ENCODE measurements at regions not wholly inside any gene's neighbourhood (a gene's known extent, or its start where the extent isn't known, plus 50 kb on each side); places are given as distances from the start of the nearest gene placed in this dataset.
"Not testable (repeated sequence)": the region's sequence is repeated elsewhere in the genome, so short reads cannot be mapped to it uniquely, and the experiment has no call there.

DNA sequence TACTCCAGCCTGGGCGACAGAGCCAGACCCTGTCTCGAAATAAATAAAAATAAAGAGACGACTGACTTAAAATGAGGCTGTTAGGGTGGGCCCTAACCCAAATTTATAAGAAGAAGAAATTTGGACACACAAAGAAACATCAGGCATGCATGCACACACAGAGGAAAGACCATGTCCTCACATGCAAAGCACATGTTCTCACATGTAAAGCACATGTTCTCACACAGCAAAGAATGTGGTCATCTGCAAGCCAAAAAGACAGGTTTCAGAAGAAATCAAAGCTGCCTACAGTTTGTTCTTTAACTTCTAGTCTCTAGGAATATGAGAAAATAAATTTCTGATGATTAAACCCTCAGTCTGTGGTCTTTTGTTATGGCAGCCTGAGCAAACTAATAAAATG, 132.3 kb upstream of the CRIM1 start:
- no peak for DNase-seq

DNA sequence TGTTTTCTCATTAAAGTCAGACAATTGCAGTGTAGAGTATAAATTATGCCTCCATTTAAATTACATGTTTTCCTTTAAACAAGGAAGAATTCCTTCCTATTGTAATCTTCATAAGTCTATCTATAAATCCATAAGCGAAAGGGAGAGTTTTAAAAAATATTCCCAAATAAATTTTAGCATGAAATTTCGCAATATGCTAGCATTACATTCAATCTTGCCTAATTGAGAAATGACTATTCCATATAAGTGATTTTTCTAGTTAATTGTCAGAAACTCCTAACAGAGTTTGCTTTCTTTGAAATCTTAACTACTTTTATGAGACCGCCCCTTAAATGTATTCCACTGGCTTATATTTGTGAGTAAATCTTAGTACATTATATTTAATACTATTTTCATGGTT, 133.1 kb upstream of the CRIM1 start:
- no peak for DNase-seq

DNA sequence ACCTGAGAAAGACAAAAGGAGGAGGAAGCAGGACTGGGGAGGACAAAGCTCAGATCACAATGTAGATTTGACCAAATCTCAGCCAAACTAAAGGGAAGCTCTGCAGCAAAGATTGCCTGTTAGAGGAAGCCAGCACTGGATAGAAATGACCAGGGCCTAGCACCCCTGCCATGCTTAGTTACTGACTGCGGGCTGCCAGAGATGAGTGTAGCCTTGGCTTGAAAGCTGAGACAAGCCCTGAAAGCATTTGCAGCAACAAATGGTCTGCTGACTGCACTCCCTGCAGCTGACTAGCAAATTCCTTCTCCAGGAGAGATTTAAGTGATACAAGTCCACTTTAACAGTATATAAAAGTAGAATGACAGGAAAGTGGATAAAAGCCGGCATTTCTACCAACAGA, 140.9 kb upstream of the CRIM1 start:
- no peak for DNase-seq

GRCh38 chr2:36203366-36203765, 152.2 kb upstream of the CRIM1 start:
- no peak for DNase-seq

DNA sequence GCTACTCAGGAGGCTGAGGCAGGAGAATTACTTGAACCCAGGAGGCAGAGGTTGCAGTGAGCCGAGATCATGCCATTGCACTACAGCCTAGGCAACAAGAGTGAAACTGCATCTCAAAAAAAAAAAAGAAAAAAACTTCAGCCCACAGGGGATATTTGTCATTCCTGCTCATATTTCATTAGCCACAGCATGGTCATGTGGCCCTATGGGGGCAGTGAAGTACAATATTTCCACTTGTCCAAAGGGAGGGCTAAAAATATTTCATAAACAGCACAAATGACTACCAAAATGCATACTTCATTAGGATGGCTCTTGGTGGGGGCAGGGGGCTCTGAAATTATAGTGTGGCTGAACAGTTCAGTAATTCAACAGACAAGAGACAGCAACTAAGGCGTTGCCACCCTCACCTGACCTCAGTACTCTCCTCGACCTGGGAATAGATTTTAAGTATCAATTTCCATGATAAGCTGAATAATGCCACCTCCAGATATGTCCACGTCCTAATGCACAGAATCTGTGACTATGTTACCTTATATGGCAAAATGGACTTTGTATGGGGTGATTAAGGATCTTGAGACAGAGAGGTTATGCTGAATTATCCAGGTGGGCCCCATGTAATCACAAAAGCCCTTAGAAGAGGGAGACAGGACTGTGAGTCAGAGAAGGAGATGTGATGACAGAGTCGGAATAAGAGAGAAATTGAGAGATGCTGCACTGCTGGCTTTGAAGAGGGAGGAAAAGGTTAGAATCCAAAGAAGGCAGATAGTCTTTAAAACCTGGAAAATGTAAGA, 158.2 kb upstream of the CRIM1 start:
- DNase-seq: no peak

- DNase-seq: no peak
Observed at GRCh38 chr2:36193680-36194079, 161.9 kb upstream of the CRIM1 start.

- DNase-seq: no peak
Observed at GRCh38 chr2:36192983-36193382, 162.6 kb upstream of the CRIM1 start.

GRCh38 chr2:36190097-36190496, 165.5 kb upstream of the CRIM1 start:
- DNase-seq: no peak

DNA sequence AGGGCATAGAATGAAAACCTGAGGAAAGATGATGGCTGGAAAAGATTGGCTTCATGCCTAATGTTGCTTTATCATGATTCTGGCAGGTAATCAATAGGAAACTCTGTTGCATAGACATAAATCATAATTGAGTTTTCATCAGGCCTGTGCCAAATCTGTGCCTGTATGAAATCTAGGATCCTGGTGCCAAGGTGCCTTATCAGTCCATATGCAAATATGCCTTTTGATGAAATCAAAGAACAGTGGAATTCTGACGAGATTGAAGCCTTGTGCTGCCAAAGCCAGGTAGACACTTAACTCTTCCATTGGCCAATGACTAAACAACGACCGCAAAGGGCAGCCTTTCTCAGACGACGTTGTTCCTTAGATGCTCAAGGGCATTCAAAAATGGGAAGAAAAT, 170.0 kb upstream of the CRIM1 start:
- DNase-seq: no peak

DNA sequence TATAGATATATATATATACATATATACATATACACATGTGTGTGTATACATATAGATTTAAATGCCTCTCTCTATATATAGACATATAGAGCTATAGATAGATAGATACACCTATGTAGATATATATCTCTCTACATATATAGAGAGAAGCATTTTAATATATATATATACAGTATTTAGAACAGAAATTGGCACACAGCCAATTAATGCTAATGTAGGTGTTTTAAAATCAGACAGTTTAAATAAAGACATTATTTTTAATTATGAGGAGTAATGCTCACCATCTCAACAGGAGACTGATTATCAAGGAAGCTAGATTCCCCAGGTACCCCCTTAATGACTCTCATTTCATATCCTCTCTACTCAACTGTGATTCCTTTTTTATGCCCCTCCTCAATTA, 170.7 kb upstream of the CRIM1 start:
- DNase-seq: no peak

GRCh38 chr2:36180789-36181482, 174.6 kb upstream of the CRIM1 start:
- not testable (repeated sequence) for DNase-seq

DNA sequence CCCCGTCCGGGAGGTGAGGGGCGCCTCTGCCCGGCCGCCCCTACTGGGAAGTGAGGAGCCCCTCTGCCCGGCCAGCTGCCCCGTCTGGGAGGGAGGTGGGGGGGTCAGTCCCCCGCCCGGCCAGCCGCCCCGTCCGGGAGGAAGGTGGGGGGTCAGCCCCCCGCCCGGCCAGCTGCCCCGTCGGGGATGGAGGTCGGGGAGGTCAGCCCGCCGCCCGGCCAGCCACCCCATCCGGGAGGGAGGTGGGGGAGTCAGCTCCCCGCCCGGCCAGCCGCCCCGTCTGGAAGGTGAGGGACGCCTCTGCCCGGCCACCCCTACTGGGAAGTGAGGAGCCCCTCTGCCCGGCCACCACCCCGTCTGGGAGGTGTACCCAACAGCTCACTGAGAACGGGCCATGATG, 175.3 kb upstream of the CRIM1 start:
- not testable (repeated sequence) for DNase-seq

DNA sequence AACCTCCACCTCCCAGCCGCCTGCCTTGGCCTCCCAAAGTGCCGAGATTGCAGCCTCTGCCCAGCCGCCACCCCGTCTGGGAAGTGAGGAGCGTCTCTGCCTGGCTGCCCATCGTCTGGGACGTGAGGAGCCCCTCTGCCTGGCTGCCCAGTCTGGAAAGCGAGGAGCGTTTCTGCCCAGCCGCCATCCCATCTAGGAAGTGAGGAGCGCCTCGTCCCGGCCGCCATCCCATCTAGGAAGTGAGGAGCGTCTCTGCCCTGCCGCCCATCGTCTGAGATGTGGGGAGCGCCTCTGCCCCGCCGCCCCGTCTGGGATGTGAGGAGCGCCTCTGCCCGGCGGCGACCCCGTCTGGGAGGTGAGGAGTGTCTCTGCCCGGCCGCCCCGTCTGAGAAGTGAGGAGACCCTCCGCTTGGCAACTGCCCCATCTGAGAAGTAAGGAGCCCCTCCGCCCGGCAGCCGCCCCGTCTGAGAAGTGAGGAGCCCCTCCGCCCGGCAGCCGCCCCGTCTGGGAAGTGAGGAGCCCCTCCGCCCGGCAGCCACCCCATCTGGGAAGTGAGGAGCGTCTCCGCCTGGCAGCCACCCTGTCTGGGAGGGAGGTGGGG, 175.8 kb upstream of the CRIM1 start:
- DNase-seq: not testable (repeated sequence)

- no peak for DNase-seq
Observed at GRCh38 chr2:36178384-36178783, 177.2 kb upstream of the CRIM1 start.

- DNase-seq: no peak
Observed at GRCh38 chr2:36177282-36177681, 178.3 kb upstream of the CRIM1 start.

DNA sequence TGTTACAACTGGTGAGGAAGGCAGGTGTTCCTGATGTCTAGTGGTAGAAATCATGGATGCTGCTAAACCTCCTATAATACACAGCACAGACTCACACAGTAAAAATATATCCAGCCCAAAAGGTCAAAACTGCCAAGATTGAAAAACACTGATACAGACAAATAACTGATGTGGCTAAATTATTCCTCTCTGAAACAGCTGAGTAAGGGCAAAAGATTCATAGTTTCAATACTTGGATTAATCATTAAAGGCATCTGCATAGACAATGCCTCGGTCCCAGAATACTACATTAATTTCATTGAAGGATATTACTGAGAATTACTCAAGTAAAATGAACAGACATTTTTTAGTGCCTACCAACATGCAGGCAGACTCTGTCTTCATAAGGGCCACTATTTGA, 180.7 kb upstream of the CRIM1 start:
- no peak for DNase-seq

DNA sequence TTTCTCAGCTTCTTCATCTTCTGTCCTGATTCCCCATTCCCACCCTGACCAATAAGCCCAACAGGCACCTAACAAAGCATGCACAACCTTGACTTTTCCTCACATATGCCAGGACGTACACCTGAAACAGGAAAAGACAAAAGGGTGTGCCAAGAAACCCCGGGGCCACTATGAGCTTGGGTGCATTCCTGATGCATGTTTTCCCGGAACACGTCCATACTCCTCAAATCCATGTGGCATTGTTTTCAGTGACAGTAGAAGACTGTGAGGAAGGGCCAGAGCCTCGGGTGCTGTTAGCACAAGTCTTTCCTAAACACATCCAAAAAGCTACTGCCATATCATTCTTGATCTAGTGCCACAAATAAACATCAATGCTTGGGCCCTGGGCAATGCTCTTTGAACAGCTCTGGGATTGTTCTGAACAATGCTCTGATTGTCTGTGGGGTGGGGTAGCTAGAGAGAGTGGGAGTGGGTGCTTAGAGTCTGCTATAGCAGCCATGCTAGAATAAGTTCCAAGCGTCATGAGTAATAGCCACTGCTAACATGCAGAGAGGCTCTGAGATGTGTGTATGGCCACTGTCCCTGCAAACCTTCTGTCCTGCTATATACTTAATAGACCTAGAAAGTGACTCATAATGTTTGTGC, 181.7 kb upstream of the CRIM1 start:
- no peak for DNase-seq

GRCh38 chr2:36172824-36173223, 182.8 kb upstream of the CRIM1 start:
- DNase-seq: no peak

GRCh38 chr2:36170805-36171204, 184.8 kb upstream of the CRIM1 start:
- no peak for DNase-seq

DNA sequence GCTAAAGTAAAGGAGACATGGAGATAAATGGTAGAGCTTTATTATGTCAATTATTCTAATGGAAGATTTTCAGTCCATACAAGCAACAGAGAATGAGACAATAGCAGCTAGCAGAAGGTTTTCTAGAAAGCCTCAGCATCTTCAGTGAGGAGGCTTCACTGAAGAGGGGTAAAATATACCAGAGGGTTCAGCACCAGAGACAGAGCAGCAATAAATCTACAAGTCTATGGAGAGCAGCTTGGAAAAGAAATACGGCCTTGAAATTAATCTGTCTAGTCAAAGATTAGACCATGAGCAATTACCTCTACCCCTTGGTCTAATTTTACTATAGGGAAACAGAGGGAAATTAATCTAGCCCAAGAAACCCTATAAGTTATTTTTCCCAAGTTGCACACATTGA, 185.7 kb upstream of the CRIM1 start:
- no peak for DNase-seq

DNA sequence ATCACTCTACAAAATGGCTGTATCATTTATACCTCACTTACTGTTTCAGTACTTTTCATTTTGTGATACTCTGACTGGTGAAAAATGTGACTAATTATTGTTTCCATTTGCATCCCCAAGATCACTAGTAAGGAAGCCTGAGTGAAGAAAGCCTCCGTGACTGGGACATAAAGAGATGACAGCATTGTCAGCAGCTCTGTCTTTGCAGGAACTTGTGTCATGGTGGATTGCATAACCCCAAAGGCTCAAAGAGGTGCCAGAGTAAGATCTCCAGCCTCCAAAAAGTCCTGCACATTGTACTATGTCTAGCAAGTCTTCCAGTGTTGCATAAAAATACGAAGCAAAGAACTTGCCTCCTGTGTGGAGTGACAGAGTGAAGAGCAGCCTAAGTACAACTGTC, 187.5 kb upstream of the CRIM1 start:
- no peak for DNase-seq

GRCh38 chr2:36165132-36165531, 190.4 kb upstream of the CRIM1 start:
- no peak for DNase-seq

GRCh38 chr2:36163520-36164254, 191.9 kb upstream of the CRIM1 start:
- DNase-seq: no peak
